Lower leg skin (tissue), 3 donors: ENCODE measurements at regions not wholly inside any gene's neighbourhood (a gene's known extent, or its start where the extent isn't known, plus 50 kb on each side); places are given as distances from the start of the nearest gene placed in this dataset.

ENCODE experiments used
- CTCF ChIP-seq, 3 donors: fragments of 450-650 bp; IDR thresholded peaks; one replicate each; pipeline ENCODE4 v1.5.1; 2016; ENCODE audit warnings: antibody characterized with exemption in 3 of 3, mild to moderate bottlenecking in 3 of 3, moderate library complexity in 2 of 3
- POLR2A ChIP-seq, 2 donors: fragments of 450-650 bp; IDR thresholded peaks; one replicate each; pipeline ENCODE4 v1.6.1; 2016 to 2017; ENCODE audit warnings: antibody characterized with exemption in 2 of 2, mild to moderate bottlenecking in 1 of 2, moderate library complexity in 1 of 2

GRCh38 chr2:122075381-122075780, 319.9 kb downstream of the TSN start:
- TF ChIP-seq POLR2A (IDR thresholded peaks at IDR 0.05) = no peak
- no peak for TF ChIP-seq CTCF (IDR thresholded peaks at IDR 0.05)
